ENCODE measurements at regions not wholly inside any gene's neighbourhood (a gene's known extent, or its start where the extent isn't known, plus 50 kb on each side); places are given as distances from the start of the nearest gene placed in this dataset.

- ATAC-seq (no peak), DNase-seq (ENCODE audit: low spot score) (no peak)
- no peak overlapping the region for H3K27ac Mint-ChIP-seq
- H3K36me3 Mint-ChIP-seq: no peaks in the 10 kb centered on the region
- no peaks in the 10 kb centered on the region for H3K27me3 Mint-ChIP-seq (ENCODE audit: low read depth)
- H3K9me3 Mint-ChIP-seq: no peaks in the 10 kb centered on the region
- POLR2A ChIA-PET: no interaction called here
- peaks cover 4% of the 10 kb centered on the region; the same call in 1 of the 2 replicates for H3K4me1 Mint-ChIP-seq
- CTCF ChIA-PET: interaction anchor here (0.6 to 0.9 kb wide), 5 partner anchors 35 to 896 kb away, joined by 3 to 4 read pairs (median 3); no protein-coding TSS in a partner anchor
- TF ChIP-seq AFF4 (CRISPR knock-in tag; IDR thresholded peaks at IDR 0.05; ENCODE audit: borderline replicate concordance) (no peak), ATF3 (CRISPR knock-in tag; conservative IDR thresholded peaks at IDR 0.05) (no peak), TP53 (CRISPR knock-in tag; IDR thresholded peaks at IDR 0.05) (no peak), SOX15 (CRISPR knock-in tag; IDR thresholded peaks at IDR 0.05) (no peak), TEAD1 (CRISPR knock-in tag; IDR thresholded peaks at IDR 0.05) (no peak), TEAD4 (CRISPR knock-in tag; IDR thresholded peaks at IDR 0.05) (no peak), ZNF121 (CRISPR knock-in tag; IDR thresholded peaks at IDR 0.05) (no peak), MXD4 (CRISPR knock-in tag; IDR thresholded peaks at IDR 0.05; ENCODE audit: borderline replicate concordance) (no peak), ARID4B (CRISPR knock-in tag; IDR thresholded peaks at IDR 0.05; ENCODE audit: borderline replicate concordance) (no peak), SMAD4 (CRISPR knock-in tag; IDR thresholded peaks at IDR 0.05) (no peak)
- no peak overlapping the region for H3K4me3 Mint-ChIP-seq
Observed at GRCh38 chr11:10401696-10402392, 53.2 kb upstream of the AMPD3 start.
